ENCODE measurements at regions not wholly inside any gene's neighbourhood (a gene's known extent, or its start where the extent isn't known, plus 50 kb on each side); places are given as distances from the start of the nearest gene placed in this dataset.

DNA sequence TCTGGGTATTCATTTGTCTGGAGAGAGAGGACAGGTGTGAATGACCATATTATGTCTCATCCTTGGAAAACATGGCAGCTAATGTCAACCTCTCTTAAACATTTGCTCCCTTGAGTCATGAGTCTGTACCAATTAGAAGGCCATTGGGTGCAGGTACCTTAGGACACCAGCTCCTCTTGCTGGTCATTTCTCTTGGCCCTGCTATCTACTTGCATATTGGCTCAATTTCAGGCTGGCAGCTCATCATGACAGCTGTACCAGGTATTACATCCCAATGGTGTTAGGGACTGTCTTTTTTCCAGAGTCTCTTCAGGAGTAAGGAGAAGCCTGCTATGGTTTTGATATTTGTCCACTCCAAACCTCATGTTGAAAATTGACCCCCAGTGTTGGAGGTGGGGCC lies 92.2 kb upstream of the ANKRD28 start:
- intact Hi-C loops (cut with micrococcal nuclease), result no loop called here
- TF ChIP-seq, protein P1, sequence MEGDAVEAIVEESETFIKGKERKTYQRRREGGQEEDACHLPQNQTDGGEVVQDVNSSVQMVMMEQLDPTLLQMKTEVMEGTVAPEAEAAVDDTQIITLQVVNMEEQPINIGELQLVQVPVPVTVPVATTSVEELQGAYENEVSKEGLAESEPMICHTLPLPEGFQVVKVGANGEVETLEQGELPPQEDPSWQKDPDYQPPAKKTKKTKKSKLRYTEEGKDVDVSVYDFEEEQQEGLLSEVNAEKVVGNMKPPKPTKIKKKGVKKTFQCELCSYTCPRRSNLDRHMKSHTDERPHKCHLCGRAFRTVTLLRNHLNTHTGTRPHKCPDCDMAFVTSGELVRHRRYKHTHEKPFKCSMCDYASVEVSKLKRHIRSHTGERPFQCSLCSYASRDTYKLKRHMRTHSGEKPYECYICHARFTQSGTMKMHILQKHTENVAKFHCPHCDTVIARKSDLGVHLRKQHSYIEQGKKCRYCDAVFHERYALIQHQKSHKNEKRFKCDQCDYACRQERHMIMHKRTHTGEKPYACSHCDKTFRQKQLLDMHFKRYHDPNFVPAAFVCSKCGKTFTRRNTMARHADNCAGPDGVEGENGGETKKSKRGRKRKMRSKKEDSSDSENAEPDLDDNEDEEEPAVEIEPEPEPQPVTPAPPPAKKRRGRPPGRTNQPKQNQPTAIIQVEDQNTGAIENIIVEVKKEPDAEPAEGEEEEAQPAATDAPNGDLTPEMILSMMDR (IDR thresholded peaks at IDR 0.05), result no peak
- Histone ChIP-seq H3K4me2 (replicated peaks; ENCODE audit: extremely low read depth, low read length, poor library complexity, severe bottlenecking) (no peak overlapping the region), H2AFZ (ENCODE audit: insufficient read depth, low read depth, low read length, poor library complexity, severe bottlenecking) (no peak overlapping the region), H3K4me1 (ENCODE audit: control insufficient read depth in 1 of 2, insufficient read depth in 2 of 2, low read length in 2 of 2) (no peaks in the 10 kb centered on the region), H3K27me3 (ENCODE audit: control insufficient read depth in 2 of 2, insufficient read depth in 2 of 2, low read length in 2 of 2) (no peaks in the 10 kb centered on the region), H3K36me3 (replicated peaks in 1 of 2; ENCODE audit: control insufficient read depth in 1 of 2, insufficient read depth in 2 of 2, low read length in 2 of 2) (no peaks in the 10 kb centered on the region), H3K27ac (ENCODE audit: low read depth in 1 of 2, low read length in 2 of 2) (no peak overlapping the region), H4K20me1 (ENCODE audit: insufficient read depth, low read length) (no peaks in the 10 kb centered on the region), H3K79me2 (ENCODE audit: insufficient read depth, low read length) (no peaks in the 10 kb centered on the region), H3K9me3 (replicated peaks in 1 of 2; ENCODE audit: control insufficient read depth in 1 of 2, insufficient read depth in 1 of 2, low read length in 2 of 2) (no peaks in the 10 kb centered on the region), H3K4me3 (replicated peaks in 1 of 3; ENCODE audit: low read depth in 2 of 3, low read length in 3 of 3) (no peak overlapping the region), H3K9ac (ENCODE audit: insufficient read depth, low read length, poor library complexity, severe bottlenecking) (no peak overlapping the region)
- no peak overlapping the region for H3K27ac Mint-ChIP-seq
- H3K36me3 Mint-ChIP-seq, result no peaks in the 10 kb centered on the region
- H3K27me3 Mint-ChIP-seq (ENCODE audit: low read depth in 3 of 3), result peaks cover 0 to 3% (median 2%) of the 10 kb centered on the region in 3 donors
- no peaks in the 10 kb centered on the region for H3K4me1 Mint-ChIP-seq
- peaks cover 7 to 15% (median 10%) of the 10 kb centered on the region in 7 donors for H3K9me3 Mint-ChIP-seq
- no peak overlapping the region for H3K4me3 Mint-ChIP-seq
- DNase-seq, result no peak

DNA sequence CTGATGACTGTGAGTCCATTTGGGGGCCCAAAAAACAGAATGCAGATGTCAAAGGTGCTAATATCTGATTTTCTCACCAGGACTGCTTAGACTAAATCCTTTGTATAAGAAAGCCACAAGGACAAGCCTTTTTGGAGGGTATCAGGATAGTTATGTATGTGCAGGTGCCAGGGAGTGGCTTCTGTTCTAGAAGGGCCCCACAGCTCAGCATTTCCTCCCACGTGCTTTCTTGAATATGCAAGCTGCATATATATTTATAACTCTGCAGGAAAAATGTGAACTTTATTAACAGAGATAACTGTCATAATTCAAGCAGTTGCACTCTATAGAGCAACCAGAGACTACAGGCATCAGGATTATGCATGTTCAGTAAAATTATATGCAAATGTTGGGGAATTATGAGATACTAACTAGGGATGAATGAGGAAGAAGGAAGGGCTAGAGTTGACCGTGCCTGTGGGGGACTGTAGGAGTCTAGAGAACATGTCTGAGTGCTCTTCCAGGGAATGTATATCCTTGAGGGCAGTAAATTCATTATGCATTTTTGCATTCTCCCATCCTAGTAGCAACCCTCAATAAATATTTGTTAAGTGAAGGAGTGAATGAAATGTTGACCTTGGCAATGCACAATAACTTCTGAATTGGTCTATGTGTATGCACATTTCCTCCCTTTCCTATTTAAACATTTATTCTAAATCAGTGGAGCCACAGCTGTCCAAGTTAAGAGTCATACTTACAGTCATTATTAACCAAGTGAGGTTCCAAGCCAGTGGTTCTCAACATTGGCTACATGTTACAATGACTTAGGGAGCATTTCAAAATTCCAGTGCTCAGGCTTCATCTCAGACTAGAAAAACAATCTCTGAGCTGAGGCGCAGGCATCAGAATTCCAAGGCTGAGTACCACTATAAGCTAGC lies 94.8 kb upstream of the ANKRD28 start:
- H3K4me1 ChIP-seq (ENCODE audit: control insufficient read depth in 1 of 2, insufficient read depth in 2 of 2, low read length in 2 of 2), result no peaks in the 10 kb centered on the region
- Mint-ChIP-seq H3K27ac (no peak overlapping the region), H3K4me3 (no peak overlapping the region), H3K9me3 (peaks cover 0 to 5% (median 4%) of the 10 kb centered on the region in 7 donors), H3K4me1 (no peaks in the 10 kb centered on the region), H3K27me3 (ENCODE audit: low read depth in 3 of 3) (peaks cover 0 to 2% (median 1%) of the 10 kb centered on the region in 3 donors), H3K36me3 (no peaks in the 10 kb centered on the region)
- H2AFZ ChIP-seq (ENCODE audit: insufficient read depth, low read depth, low read length, poor library complexity, severe bottlenecking), result no peak overlapping the region
- no peaks in the 10 kb centered on the region for H3K79me2 ChIP-seq (ENCODE audit: insufficient read depth, low read length)
- no peaks in the 10 kb centered on the region for H4K20me1 ChIP-seq (ENCODE audit: insufficient read depth, low read length)
- H3K9me3 ChIP-seq (replicated peaks in 1 of 2; ENCODE audit: control insufficient read depth in 1 of 2, insufficient read depth in 1 of 2, low read length in 2 of 2), result peaks cover 0 to 3% of the 10 kb centered on the region in 2 donors
- no peak overlapping the region for H3K9ac ChIP-seq (ENCODE audit: insufficient read depth, low read length, poor library complexity, severe bottlenecking)
- no peak for DNase-seq
- WGBS (ENCODE audit: insufficient coverage), result 90% methylated on average over 2 of the region's 3 CpGs
- H3K4me3 ChIP-seq (replicated peaks in 1 of 3; ENCODE audit: low read depth in 2 of 3, low read length in 3 of 3), result no peak overlapping the region
- no peak overlapping the region for H3K4me2 ChIP-seq (replicated peaks; ENCODE audit: extremely low read depth, low read length, poor library complexity, severe bottlenecking)
- intact Hi-C loops (cut with micrococcal nuclease), result no loop called here
- H3K27me3 ChIP-seq (ENCODE audit: control insufficient read depth in 2 of 2, insufficient read depth in 2 of 2, low read length in 2 of 2), result no peaks in the 10 kb centered on the region
- no peak overlapping the region for H3K27ac ChIP-seq (ENCODE audit: low read depth in 1 of 2, low read length in 2 of 2)
- no peaks in the 10 kb centered on the region for H3K36me3 ChIP-seq (replicated peaks in 1 of 2; ENCODE audit: control insufficient read depth in 1 of 2, insufficient read depth in 2 of 2, low read length in 2 of 2)
- TF ChIP-seq, protein P1 (IDR thresholded peaks at IDR 0.05), result no peak

Measured in CD14-positive monocyte (primary cell).